D721Med (cell line): ENCODE measurements at regions not wholly inside any gene's neighbourhood (a gene's known extent, or its start where the extent isn't known, plus 50 kb on each side); places are given as distances from the start of the nearest gene placed in this dataset.

Experiments used
- DNase-seq: peaks from one replicate; pipeline ENCODE4 v3.0.0; 2011; ENCODE audit warnings: low spot score; ENCODE audit not compliant: insufficient read length
- FAIRE-seq: peaks from 2 replicates; lab custom pipeline; 2011; peaks lifted over from hg19 to GRCh38; lab: Jason Lieb, UNC
- CTCF ChIP-seq: IDR thresholded peaks from 2 replicates; pipeline ENCODE4 v1.5.1; 2012; ENCODE audit warnings: mild to moderate bottlenecking, control low read depth; ENCODE audit not compliant: insufficient read depth; ENCODE audit errors: missing control alignments

- DNase-seq (no peak), FAIRE-seq (no peak)
- no peak for TF ChIP-seq CTCF
Measured at GRCh38 chrX:14274691-14275090, 245.0 kb upstream of the GEMIN8 start.

- DNase-seq: no peak
- TF ChIP-seq CTCF: no peak
- FAIRE-seq: no peak
Measured at GRCh38 chrX:14267216-14267615, 237.5 kb upstream of the GEMIN8 start.

GRCh38 chrX:14266705-14267104 is 237.0 kb upstream of the GEMIN8 start:
- no peak for FAIRE-seq
- TF ChIP-seq CTCF: no peak
- DNase-seq: no peak

GRCh38 chrX:14243823-14244222 is 214.1 kb upstream of the GEMIN8 start:
- no peak for TF ChIP-seq CTCF
- FAIRE-seq (no peak), DNase-seq (no peak)

- TF ChIP-seq CTCF: no peak
- no peak for FAIRE-seq
- no peak for DNase-seq
Measured at GRCh38 chrX:14235004-14235403, 205.3 kb upstream of the GEMIN8 start.

GRCh38 chrX:14232688-14233087 is 203.0 kb upstream of the GEMIN8 start:
- no peak for TF ChIP-seq CTCF
- no peak for DNase-seq
- no peak for FAIRE-seq

- FAIRE-seq (no peak), DNase-seq (no peak)
- TF ChIP-seq CTCF: no peak
Measured at GRCh38 chrX:14228611-14229010, 198.9 kb upstream of the GEMIN8 start.
